ENCODE measurements at regions not wholly inside any gene's neighbourhood (a gene's known extent, or its start where the extent isn't known, plus 50 kb on each side); places are given as distances from the start of the nearest gene placed in this dataset.

- DNase-seq, result no peak
Measured at GRCh38 chrX:8232406-8232805, 61.3 kb upstream of the VCX2 start.

GRCh38 chrX:8233091-8233490 is 62.0 kb upstream of the VCX2 start:
- no peak for DNase-seq

GRCh38 chrX:8235026-8235425 is 64.0 kb upstream of the VCX2 start:
- DNase-seq, result no peak

DNA sequence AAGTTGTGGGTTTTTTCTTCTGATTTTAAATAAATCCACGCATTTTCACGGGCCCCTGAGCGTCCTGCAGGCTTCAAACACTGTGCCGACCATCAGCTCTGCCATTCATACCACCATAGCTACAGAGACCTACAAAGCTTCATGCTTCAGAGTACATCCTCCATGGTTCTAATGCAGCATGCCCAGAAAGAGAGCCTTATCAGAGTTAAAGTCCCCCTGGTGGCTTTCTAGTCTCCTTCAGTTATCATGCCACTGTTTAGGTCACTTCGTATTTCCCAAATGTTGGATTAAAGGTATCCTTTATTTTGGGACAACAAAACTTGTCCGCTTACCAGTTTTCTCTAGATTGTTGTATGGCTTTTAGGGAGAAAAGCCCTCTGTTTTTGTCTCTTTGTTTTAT is 66.7 kb upstream of the VCX2 start:
- DNase-seq, result no peak

GRCh38 chrX:8242431-8243020 is 71.5 kb upstream of the VCX2 start:
- DNase-seq, result no peak

DNA sequence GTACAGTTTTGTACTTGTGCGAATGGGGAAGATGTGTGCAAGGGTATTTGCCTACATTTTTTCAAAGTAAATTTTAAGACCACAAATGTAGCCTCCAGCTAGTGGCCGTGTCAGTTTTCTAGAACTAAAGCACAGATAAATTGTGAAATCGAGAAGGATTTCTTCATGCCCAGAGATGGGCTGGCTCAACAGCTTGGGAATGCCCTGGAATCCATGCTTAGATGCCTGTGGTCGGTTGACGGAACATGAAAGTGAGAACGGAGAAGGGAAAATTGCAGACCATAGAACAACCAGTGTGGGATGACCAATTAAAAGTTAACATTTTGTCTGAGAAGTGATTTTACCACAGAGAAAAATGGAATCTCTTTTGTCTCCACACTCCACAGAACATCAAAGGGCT is 73.2 kb upstream of the VCX2 start:
- DNase-seq, result no peak

GRCh38 chrX:8245411-8245810 is 74.3 kb upstream of the VCX2 start:
- DNase-seq, result no peak

DNA sequence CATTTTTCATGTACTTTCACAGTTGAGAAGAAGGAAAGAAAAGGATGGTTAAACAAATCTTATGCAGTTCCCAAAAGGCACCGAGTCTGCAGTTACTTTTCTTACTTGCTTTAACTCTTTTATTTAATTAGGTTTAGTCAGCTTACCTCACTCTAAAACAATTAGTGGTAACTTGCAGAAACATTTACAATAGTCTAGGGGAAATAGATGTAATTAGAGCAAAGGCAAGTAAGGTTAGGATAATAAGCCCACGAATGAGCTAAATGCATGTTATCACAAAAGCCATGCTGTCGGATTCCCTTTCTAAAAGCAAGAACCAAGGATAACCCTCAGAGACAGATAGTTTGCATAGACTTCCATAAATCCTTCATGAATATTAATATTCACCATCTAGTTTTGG is 82.0 kb upstream of the VCX2 start:
- DNase-seq, result no peak

DNA sequence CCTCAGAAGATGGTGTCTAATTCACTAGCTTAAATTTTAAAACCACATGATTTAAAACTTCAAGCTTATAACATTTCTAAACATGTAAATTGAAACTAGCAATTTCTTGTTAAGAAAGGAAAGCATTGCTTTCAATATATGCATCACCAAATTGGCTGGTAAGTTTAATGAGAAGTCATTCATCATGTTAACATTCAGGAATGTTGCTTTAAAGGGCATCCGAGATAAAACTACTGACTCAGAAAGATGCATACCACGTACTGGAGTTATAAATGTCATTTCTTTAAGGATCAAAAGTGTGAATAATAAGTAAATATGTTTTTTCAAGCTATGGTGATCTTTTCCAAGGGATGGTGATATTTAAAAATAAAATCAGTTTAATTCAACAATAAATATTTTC is 83.3 kb upstream of the VCX2 start:
- no peak for DNase-seq

- no peak for DNase-seq
Measured at GRCh38 chrX:8272821-8273220, 101.8 kb upstream of the VCX2 start.

DNA sequence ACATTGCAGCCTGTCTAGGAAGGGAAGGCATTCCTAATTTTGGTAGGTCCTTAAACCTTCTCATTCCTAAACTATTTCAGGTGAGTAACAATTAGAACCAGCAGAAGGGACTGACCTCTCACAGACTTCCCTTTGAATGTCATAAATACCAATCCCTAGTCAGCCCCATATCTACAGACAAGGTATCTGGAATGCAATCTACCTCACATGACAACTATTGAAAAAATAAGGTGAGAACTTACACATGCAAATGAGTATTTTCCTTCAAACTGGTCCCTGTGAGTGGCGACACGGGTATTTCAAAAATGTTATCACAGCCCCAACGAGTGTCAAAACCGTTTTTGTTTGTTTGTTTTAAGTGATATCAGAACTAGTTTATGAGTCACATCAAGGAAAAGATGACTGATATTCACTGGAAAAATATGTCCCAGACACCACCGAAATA is 102.4 kb upstream of the VCX2 start:
- DNase-seq, result no peak

GRCh38 chrX:8274170-8274569 is 103.1 kb upstream of the VCX2 start:
- DNase-seq, result no peak

DNA sequence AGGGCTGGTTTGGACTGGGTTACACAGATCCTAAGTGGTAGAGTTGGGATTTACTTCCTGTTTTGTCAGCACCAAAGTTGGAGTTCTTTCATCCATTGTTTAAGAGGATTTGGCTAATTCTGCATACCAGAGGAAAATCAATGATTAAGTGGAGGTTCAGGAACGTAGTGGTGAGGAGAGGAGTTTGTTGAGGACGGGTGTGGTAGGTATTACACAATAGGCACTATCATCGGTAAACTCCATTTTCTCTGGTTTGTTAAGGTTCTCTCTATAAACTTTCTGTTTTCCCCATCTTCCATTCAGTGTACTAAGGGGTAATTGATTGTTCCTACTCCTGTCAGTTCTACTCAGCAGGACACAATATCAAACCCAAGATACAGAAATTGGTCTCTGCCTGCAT is 107.5 kb upstream of the VCX2 start:
- no peak for DNase-seq

DNA sequence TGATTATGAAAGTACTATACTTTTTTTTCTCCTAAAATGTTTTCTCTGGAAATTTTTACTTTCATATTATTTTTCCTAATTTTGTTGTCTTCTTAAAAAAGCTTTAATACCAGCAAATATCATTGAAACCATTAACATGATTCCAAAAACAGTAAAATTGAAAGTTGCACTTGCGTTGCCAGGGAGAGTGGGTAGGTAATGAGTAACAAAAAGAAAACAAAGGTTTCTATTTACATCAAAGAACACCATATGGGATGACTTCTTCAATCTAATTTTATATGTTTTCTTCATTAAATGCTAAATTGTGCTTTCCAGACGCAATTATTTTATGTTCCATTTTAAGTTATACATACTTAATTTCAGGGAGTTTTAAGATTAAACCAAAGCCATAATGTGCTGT is 108.3 kb upstream of the VCX2 start:
- no peak for DNase-seq

- DNase-seq, result no peak
Measured at GRCh38 chrX:8284131-8284530, 113.1 kb upstream of the VCX2 start.

- DNase-seq, result no peak
Measured at GRCh38 chrX:8288590-8288989, 117.5 kb upstream of the VCX2 start.

GRCh38 chrX:8289523-8289922 is 118.5 kb upstream of the VCX2 start:
- DNase-seq, result no peak

GRCh38 chrX:8297766-8298165 is 126.7 kb upstream of the VCX2 start:
- no peak for DNase-seq

DNA sequence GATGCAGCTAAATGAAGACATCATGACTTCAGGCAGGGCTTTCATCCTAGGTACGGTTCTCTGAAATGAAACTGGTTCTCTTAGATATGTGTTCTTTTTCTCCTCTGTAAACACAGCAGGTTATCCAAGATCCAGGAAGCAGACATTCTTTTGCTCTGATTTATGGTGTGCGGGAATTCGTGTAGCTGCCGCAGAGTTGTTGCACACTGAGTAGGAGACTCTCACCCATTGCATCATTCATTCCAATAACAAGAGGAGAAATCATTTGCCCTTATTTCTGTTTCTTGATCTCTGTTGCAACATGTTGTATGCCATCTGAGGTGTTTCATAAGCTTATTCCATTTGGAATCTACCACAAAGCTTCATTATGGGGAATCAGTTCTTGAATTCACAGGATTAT is 133.6 kb upstream of the VCX2 start:
- DNase-seq, result no peak

- DNase-seq, result no peak
Measured at GRCh38 chrX:8305350-8305749, 134.3 kb upstream of the VCX2 start.

- peak; percentile 60 for DNase-seq
Measured at GRCh38 chrX:8306291-8306925, 135.3 kb upstream of the VCX2 start.

DNA sequence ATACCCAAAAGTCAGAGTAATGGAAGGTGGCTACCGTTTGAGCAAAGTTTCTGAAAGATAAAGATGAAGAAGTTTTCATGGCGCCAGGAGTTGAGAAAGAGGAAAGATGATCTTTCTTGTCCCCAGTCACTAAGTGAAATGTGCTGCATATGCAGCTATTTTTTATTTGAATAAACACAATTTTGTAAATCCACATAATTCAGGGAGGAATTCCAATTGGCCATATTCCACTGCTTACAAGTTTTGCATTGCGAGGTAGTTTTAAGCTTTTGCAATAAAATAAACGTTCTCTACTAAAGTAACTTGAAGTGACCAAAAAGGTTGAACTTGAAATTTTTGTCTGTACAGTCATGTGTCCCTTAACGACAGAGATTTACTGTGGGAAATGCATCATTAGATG is 139.3 kb upstream of the VCX2 start:
- no peak for DNase-seq

DNA sequence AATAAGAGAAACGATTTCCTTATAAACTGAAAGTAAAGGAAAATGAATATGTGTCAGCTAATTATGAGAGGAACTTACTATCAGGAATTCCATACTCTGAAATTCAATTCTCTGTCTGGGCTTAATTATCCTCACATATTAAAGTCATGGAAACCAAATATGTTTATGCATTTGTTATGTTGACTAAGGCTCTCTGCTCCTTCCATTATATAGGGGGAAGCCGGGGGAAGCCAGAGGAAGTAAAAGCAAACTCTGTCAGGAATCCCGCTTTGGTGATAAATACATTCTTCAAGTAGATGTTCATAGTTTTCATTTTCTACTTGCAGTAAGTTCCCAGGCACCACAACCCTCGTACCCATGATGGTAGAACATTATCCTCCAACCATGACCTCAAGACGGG is 142.8 kb upstream of the VCX2 start:
- no peak for DNase-seq

DNA sequence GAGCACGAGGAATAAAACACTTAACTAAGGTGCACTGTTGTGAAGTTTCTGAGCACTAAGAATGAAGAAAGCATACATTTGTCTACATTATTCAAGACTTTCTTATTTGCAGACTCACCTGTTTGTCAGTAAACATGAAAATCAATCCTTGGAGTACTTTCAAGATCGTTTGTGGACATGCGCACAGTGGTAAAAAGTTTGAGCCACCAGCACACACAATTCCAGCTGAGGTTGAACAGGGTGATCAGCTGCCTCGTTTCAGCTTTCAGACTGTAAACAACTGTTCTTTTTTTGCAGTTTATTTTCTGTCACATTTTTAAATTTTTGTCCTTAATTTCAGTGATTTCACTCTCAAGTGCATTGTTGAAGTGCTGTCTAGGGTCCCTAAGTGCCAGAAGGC is 143.8 kb upstream of the VCX2 start:
- no peak for DNase-seq

GRCh38 chrX:8319359-8319758 is 145.3 kb upstream of the VCX3B start:
- DNase-seq, result no peak
